GM19240 (cell line): ENCODE measurements at regions not wholly inside any gene's neighbourhood (a gene's known extent, or its start where the extent isn't known, plus 50 kb on each side); places are given as distances from the start of the nearest gene placed in this dataset.
"Not testable (repeated sequence)": the region's sequence is repeated elsewhere in the genome, so short reads cannot be mapped to it uniquely, and the experiment has no call there.

ENCODE experiments used
- DNase-seq: peaks from one replicate; pipeline ENCODE4 v3.0.0; 2011; ENCODE audit warnings: low spot score; ENCODE audit not compliant: insufficient read length

GRCh38 chr15:81828135-81828534, 217.7 kb downstream of the MEX3B start:
- no peak for DNase-seq

GRCh38 chr15:81825136-81825535, 220.7 kb downstream of the MEX3B start:
- DNase-seq = no peak

GRCh38 chr15:81822587-81822986, 223.2 kb downstream of the MEX3B start:
- DNase-seq = not testable (repeated sequence)

- DNase-seq = no peak
Measured at GRCh38 chr15:81819924-81820635, 225.7 kb downstream of the MEX3B start.

GRCh38 chr15:81814882-81815455, 230.8 kb downstream of the MEX3B start:
- DNase-seq = no peak

GRCh38 chr15:81813215-81813614, 232.6 kb downstream of the MEX3B start:
- no peak for DNase-seq

- no peak for DNase-seq
Measured at GRCh38 chr15:81812456-81812855, 233.4 kb downstream of the MEX3B start.

GRCh38 chr15:81811736-81812135, 234.1 kb downstream of the MEX3B start:
- DNase-seq = no peak

GRCh38 chr15:81809543-81809942, 236.3 kb downstream of the MEX3B start:
- DNase-seq = peak; percentile 9

- no peak for DNase-seq
Measured at GRCh38 chr15:81807806-81808205, 238.0 kb downstream of the MEX3B start.

- DNase-seq = no peak
Measured at GRCh38 chr15:81807186-81807585, 238.6 kb downstream of the MEX3B start.

- no peak for DNase-seq
Measured at GRCh38 chr15:81795899-81796298, 249.9 kb downstream of the MEX3B start.

- DNase-seq = no peak
Measured at GRCh38 chr15:81792646-81793045, 253.2 kb downstream of the MEX3B start.

GRCh38 chr15:81791322-81791721, 254.5 kb downstream of the MEX3B start:
- DNase-seq = not testable (repeated sequence)

- DNase-seq = no peak
Measured at GRCh38 chr15:81789403-81789802, 256.4 kb downstream of the MEX3B start.

GRCh38 chr15:81786776-81787175, 259.0 kb downstream of the MEX3B start:
- DNase-seq = no peak

- no peak for DNase-seq
Measured at GRCh38 chr15:81785679-81786078, 260.1 kb downstream of the MEX3B start.

GRCh38 chr15:81785181-81785580, 260.6 kb downstream of the MEX3B start:
- DNase-seq = no peak

GRCh38 chr15:81784751-81785150, 261.1 kb downstream of the MEX3B start:
- no peak for DNase-seq

GRCh38 chr15:81783586-81783985, 262.2 kb downstream of the MEX3B start:
- DNase-seq = no peak

GRCh38 chr15:81783076-81783475, 262.7 kb downstream of the MEX3B start:
- no peak for DNase-seq

- DNase-seq = no peak
Measured at GRCh38 chr15:81781395-81781794, 264.4 kb downstream of the MEX3B start.

GRCh38 chr15:81780966-81781365, 264.9 kb downstream of the MEX3B start:
- no peak for DNase-seq
